OCI-LY3 (cell line): ENCODE measurements at regions not wholly inside any gene's neighbourhood (a gene's known extent, or its start where the extent isn't known, plus 50 kb on each side); places are given as distances from the start of the nearest gene placed in this dataset.

Experiments used
- EZH2phosphoT487 ChIP-seq: fragments of 200-600 bp; shearing (Covaris generic); IDR thresholded peaks from 2 replicates; pipeline ENCODE4 v1.6.1; 2018; ENCODE audit warnings: antibody characterized with exemption, mixed run types, low read depth
- TF ChIP-seq, protein P1 (sequence below): fragments of 200-600, 300-600 bp; sonication (generic); IDR thresholded peaks from 2 replicates; pipeline ENCODE4 v1.5.1; 2014; ENCODE audit warnings: antibody characterized with exemption, low read length, low read depth

DNA sequence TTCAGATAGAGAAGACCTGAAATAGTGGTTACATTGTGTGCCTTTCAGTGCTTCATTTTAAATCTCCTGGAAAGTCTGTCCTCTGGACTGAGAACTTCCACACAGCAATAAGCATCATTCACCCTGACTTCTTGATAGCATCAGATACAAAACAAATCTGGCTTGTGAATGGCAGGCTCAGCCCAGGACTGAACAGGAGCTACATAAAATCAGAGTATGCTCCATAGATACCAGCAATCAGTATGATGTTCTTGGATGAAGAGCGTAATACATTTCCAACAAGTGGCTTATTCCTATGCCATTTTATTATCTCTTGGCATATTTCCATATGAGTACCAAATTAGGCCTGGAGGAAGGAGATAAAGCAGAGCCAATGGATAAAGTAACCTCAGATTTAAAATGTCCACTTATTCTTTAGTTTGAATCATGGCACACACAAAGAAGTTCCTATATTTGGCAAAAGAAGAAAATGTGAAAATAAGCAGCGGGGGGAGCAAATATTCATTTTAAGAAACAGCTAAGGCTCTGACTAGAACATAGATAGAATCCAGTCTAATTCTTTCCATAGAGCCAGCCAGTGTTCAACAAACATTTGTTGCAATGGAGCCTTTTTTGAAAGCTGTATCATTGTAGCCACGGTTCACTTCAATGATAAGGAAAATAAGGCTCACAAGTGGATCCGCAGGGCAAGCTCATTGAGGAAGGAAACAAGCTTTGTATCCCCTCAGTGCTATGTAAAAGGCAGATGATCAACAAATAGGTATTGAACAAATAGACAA lies 230.8 kb upstream of the CHAC2 start:
- TF ChIP-seq, protein P1, sequence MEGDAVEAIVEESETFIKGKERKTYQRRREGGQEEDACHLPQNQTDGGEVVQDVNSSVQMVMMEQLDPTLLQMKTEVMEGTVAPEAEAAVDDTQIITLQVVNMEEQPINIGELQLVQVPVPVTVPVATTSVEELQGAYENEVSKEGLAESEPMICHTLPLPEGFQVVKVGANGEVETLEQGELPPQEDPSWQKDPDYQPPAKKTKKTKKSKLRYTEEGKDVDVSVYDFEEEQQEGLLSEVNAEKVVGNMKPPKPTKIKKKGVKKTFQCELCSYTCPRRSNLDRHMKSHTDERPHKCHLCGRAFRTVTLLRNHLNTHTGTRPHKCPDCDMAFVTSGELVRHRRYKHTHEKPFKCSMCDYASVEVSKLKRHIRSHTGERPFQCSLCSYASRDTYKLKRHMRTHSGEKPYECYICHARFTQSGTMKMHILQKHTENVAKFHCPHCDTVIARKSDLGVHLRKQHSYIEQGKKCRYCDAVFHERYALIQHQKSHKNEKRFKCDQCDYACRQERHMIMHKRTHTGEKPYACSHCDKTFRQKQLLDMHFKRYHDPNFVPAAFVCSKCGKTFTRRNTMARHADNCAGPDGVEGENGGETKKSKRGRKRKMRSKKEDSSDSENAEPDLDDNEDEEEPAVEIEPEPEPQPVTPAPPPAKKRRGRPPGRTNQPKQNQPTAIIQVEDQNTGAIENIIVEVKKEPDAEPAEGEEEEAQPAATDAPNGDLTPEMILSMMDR: no peak
- TF ChIP-seq EZH2phosphoT487: no peak
